A549 (cell line): ENCODE measurements at regions not wholly inside any gene's neighbourhood (a gene's known extent, or its start where the extent isn't known, plus 50 kb on each side); places are given as distances from the start of the nearest gene placed in this dataset.

Experiments used
- CTCF ChIP-seq: fragments of >200 bp; sonication (Bioruptor Twin); formaldehyde crosslinking; IDR thresholded peaks from 3 replicates; pipeline ENCODE4 v1.5.1; 2016
- TF ChIP-seq, protein P1 (sequence below): fragments of 200-600 bp; sonication (generic); IDR thresholded peaks from 2 replicates; pipeline ENCODE4 v1.6.1; 2016; ENCODE audit warnings: antibody characterized with exemption, mild to moderate bottlenecking, moderate library complexity

GRCh38 chr11:24348908-24349307 is 147.9 kb upstream of the LUZP2 start:
- TF ChIP-seq, protein P1, sequence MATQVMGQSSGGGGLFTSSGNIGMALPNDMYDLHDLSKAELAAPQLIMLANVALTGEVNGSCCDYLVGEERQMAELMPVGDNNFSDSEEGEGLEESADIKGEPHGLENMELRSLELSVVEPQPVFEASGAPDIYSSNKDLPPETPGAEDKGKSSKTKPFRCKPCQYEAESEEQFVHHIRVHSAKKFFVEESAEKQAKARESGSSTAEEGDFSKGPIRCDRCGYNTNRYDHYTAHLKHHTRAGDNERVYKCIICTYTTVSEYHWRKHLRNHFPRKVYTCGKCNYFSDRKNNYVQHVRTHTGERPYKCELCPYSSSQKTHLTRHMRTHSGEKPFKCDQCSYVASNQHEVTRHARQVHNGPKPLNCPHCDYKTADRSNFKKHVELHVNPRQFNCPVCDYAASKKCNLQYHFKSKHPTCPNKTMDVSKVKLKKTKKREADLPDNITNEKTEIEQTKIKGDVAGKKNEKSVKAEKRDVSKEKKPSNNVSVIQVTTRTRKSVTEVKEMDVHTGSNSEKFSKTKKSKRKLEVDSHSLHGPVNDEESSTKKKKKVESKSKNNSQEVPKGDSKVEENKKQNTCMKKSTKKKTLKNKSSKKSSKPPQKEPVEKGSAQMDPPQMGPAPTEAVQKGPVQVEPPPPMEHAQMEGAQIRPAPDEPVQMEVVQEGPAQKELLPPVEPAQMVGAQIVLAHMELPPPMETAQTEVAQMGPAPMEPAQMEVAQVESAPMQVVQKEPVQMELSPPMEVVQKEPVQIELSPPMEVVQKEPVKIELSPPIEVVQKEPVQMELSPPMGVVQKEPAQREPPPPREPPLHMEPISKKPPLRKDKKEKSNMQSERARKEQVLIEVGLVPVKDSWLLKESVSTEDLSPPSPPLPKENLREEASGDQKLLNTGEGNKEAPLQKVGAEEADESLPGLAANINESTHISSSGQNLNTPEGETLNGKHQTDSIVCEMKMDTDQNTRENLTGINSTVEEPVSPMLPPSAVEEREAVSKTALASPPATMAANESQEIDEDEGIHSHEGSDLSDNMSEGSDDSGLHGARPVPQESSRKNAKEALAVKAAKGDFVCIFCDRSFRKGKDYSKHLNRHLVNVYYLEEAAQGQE, result no peak
- TF ChIP-seq CTCF, result no peak
